ENCODE measurements at regions not wholly inside any gene's neighbourhood (a gene's known extent, or its start where the extent isn't known, plus 50 kb on each side); places are given as distances from the start of the nearest gene placed in this dataset.

- Histone ChIP-seq H3K4me1 (ENCODE audit: control insufficient read depth, insufficient read depth, low read length, poor library complexity, severe bottlenecking) (peaks cover 5% of the 10 kb centered on the region), H3K4me3 (ENCODE audit: insufficient read depth, low read depth, low read length, poor library complexity, severe bottlenecking) (no peak overlapping the region), H3K9me3 (ENCODE audit: control insufficient read depth, low read length) (no peaks in the 10 kb centered on the region), H3K36me3 (ENCODE audit: control insufficient read depth, insufficient read depth, low read length) (no peaks in the 10 kb centered on the region), H3K27me3 (replicated peaks; ENCODE audit: control insufficient read depth, insufficient read depth, low read length, poor library complexity, severe bottlenecking) (no peaks in the 10 kb centered on the region), H3K27ac (ENCODE audit: insufficient read depth, low read length, poor library complexity, severe bottlenecking) (no peak overlapping the region)
- no peak for DNase-seq
These were observed 64.8 kb downstream of the PDCL3 start for GRCh38 chr2:100627330-100628300.

- no peaks in the 10 kb centered on the region for H3K27me3 ChIP-seq (replicated peaks; ENCODE audit: control insufficient read depth, insufficient read depth, low read length, poor library complexity, severe bottlenecking)
- no peaks in the 10 kb centered on the region for H3K9me3 ChIP-seq (ENCODE audit: control insufficient read depth, low read length)
- no peaks in the 10 kb centered on the region for H3K36me3 ChIP-seq (ENCODE audit: control insufficient read depth, insufficient read depth, low read length)
- DNase-seq, result no peak
- no peak overlapping the region for H3K4me3 ChIP-seq (ENCODE audit: insufficient read depth, low read depth, low read length, poor library complexity, severe bottlenecking)
- H3K27ac ChIP-seq (ENCODE audit: insufficient read depth, low read length, poor library complexity, severe bottlenecking), result no peak overlapping the region
- peaks cover 5% of the 10 kb centered on the region for H3K4me1 ChIP-seq (ENCODE audit: control insufficient read depth, insufficient read depth, low read length, poor library complexity, severe bottlenecking)
These were observed 65.7 kb downstream of the PDCL3 start for GRCh38 chr2:100628506-100628905.

- no peak overlapping the region for H3K4me3 ChIP-seq (ENCODE audit: insufficient read depth, low read depth, low read length, poor library complexity, severe bottlenecking)
- DNase-seq, result no peak
- H3K27ac ChIP-seq (ENCODE audit: insufficient read depth, low read length, poor library complexity, severe bottlenecking), result no peak overlapping the region
- no peaks in the 10 kb centered on the region for H3K36me3 ChIP-seq (ENCODE audit: control insufficient read depth, insufficient read depth, low read length)
- peaks cover 5% of the 10 kb centered on the region for H3K4me1 ChIP-seq (ENCODE audit: control insufficient read depth, insufficient read depth, low read length, poor library complexity, severe bottlenecking)
- H3K9me3 ChIP-seq (ENCODE audit: control insufficient read depth, low read length), result no peaks in the 10 kb centered on the region
- no peaks in the 10 kb centered on the region for H3K27me3 ChIP-seq (replicated peaks; ENCODE audit: control insufficient read depth, insufficient read depth, low read length, poor library complexity, severe bottlenecking)
These were observed 66.5 kb downstream of the PDCL3 start for GRCh38 chr2:100629309-100629708.

- H3K27ac ChIP-seq (ENCODE audit: insufficient read depth, low read length, poor library complexity, severe bottlenecking), result no peak overlapping the region
- no peak for DNase-seq
These were observed 67.7 kb downstream of the PDCL3 start for GRCh38 chr2:100630473-100630977.

GRCh38 chr2:100632037-100632436 is 69.2 kb downstream of the PDCL3 start:
- Histone ChIP-seq H3K4me3 (ENCODE audit: insufficient read depth, low read depth, low read length, poor library complexity, severe bottlenecking) (no peak overlapping the region), H3K9me3 (ENCODE audit: control insufficient read depth, low read length) (no peaks in the 10 kb centered on the region), H3K27ac (ENCODE audit: insufficient read depth, low read length, poor library complexity, severe bottlenecking) (no peak overlapping the region), H3K4me1 (ENCODE audit: control insufficient read depth, insufficient read depth, low read length, poor library complexity, severe bottlenecking) (peaks cover 5% of the 10 kb centered on the region), H3K36me3 (ENCODE audit: control insufficient read depth, insufficient read depth, low read length) (no peaks in the 10 kb centered on the region), H3K27me3 (replicated peaks; ENCODE audit: control insufficient read depth, insufficient read depth, low read length, poor library complexity, severe bottlenecking) (no peaks in the 10 kb centered on the region)
- DNase-seq, result no peak

More at GRCh38 chr2:100630473-100630977, 67.7 kb downstream of the PDCL3 start:
- Histone ChIP-seq H3K4me1 (ENCODE audit: control insufficient read depth, insufficient read depth, low read length, poor library complexity, severe bottlenecking) (peaks cover 5% of the 10 kb centered on the region), H3K4me3 (ENCODE audit: insufficient read depth, low read depth, low read length, poor library complexity, severe bottlenecking) (no peak overlapping the region), H3K9me3 (ENCODE audit: control insufficient read depth, low read length) (no peaks in the 10 kb centered on the region), H3K27me3 (replicated peaks; ENCODE audit: control insufficient read depth, insufficient read depth, low read length, poor library complexity, severe bottlenecking) (no peaks in the 10 kb centered on the region), H3K36me3 (ENCODE audit: control insufficient read depth, insufficient read depth, low read length) (no peaks in the 10 kb centered on the region)

- Histone ChIP-seq H3K36me3 (ENCODE audit: control insufficient read depth, insufficient read depth, low read length) (no peaks in the 10 kb centered on the region), H3K9me3 (ENCODE audit: control insufficient read depth, low read length) (no peaks in the 10 kb centered on the region), H3K27me3 (replicated peaks; ENCODE audit: control insufficient read depth, insufficient read depth, low read length, poor library complexity, severe bottlenecking) (no peaks in the 10 kb centered on the region), H3K27ac (ENCODE audit: insufficient read depth, low read length, poor library complexity, severe bottlenecking) (no peak overlapping the region), H3K4me1 (ENCODE audit: control insufficient read depth, insufficient read depth, low read length, poor library complexity, severe bottlenecking) (peaks cover 3% of the 10 kb centered on the region), H3K4me3 (ENCODE audit: insufficient read depth, low read depth, low read length, poor library complexity, severe bottlenecking) (no peak overlapping the region)
- DNase-seq, result no peak
These were observed 70.0 kb downstream of the PDCL3 start for GRCh38 chr2:100632759-100633158.

GRCh38 chr2:100639588-100640390 is 77.0 kb downstream of the PDCL3 start:
- Histone ChIP-seq H3K27ac (ENCODE audit: insufficient read depth, low read length, poor library complexity, severe bottlenecking) (no peak overlapping the region), H3K36me3 (ENCODE audit: control insufficient read depth, insufficient read depth, low read length) (no peaks in the 10 kb centered on the region), H3K4me1 (ENCODE audit: control insufficient read depth, insufficient read depth, low read length, poor library complexity, severe bottlenecking) (peaks cover 23% of the 10 kb centered on the region), H3K9me3 (ENCODE audit: control insufficient read depth, low read length) (no peaks in the 10 kb centered on the region), H3K4me3 (ENCODE audit: insufficient read depth, low read depth, low read length, poor library complexity, severe bottlenecking) (no peak overlapping the region), H3K27me3 (replicated peaks; ENCODE audit: control insufficient read depth, insufficient read depth, low read length, poor library complexity, severe bottlenecking) (no peaks in the 10 kb centered on the region)
- no peak for DNase-seq

- DNase-seq, result no peak
- Histone ChIP-seq H3K36me3 (ENCODE audit: control insufficient read depth, insufficient read depth, low read length) (no peaks in the 10 kb centered on the region), H3K9me3 (ENCODE audit: control insufficient read depth, low read length) (no peaks in the 10 kb centered on the region), H3K27ac (ENCODE audit: insufficient read depth, low read length, poor library complexity, severe bottlenecking) (no peak overlapping the region), H3K27me3 (replicated peaks; ENCODE audit: control insufficient read depth, insufficient read depth, low read length, poor library complexity, severe bottlenecking) (no peaks in the 10 kb centered on the region), H3K4me3 (ENCODE audit: insufficient read depth, low read depth, low read length, poor library complexity, severe bottlenecking) (no peak overlapping the region), H3K4me1 (ENCODE audit: control insufficient read depth, insufficient read depth, low read length, poor library complexity, severe bottlenecking) (peaks cover 26% of the 10 kb centered on the region)
These were observed 77.8 kb downstream of the PDCL3 start for GRCh38 chr2:100640431-100641124.

- peaks cover 26% of the 10 kb centered on the region for H3K4me1 ChIP-seq (ENCODE audit: control insufficient read depth, insufficient read depth, low read length, poor library complexity, severe bottlenecking)
These were observed 78.3 kb downstream of the PDCL3 start for GRCh38 chr2:100641125-100641435.

More at GRCh38 chr2:100641125-100641435, 78.3 kb downstream of the PDCL3 start:
- Histone ChIP-seq H3K36me3 (ENCODE audit: control insufficient read depth, insufficient read depth, low read length) (no peaks in the 10 kb centered on the region), H3K27ac (ENCODE audit: insufficient read depth, low read length, poor library complexity, severe bottlenecking) (no peak overlapping the region), H3K4me3 (ENCODE audit: insufficient read depth, low read depth, low read length, poor library complexity, severe bottlenecking) (no peak overlapping the region), H3K9me3 (ENCODE audit: control insufficient read depth, low read length) (no peaks in the 10 kb centered on the region), H3K27me3 (replicated peaks; ENCODE audit: control insufficient read depth, insufficient read depth, low read length, poor library complexity, severe bottlenecking) (no peaks in the 10 kb centered on the region)
- no peak for DNase-seq
